Islet of Langerhans (tissue), 1 donor: ENCODE measurements at regions not wholly inside any gene's neighbourhood (a gene's known extent, or its start where the extent isn't known, plus 50 kb on each side); places are given as distances from the start of the nearest gene placed in this dataset.

Experiments used
- FAIRE-seq: peaks from one replicate; lab custom pipeline; 2011; peaks lifted over from hg19 to GRCh38; lab: Jason Lieb, UNC

DNA sequence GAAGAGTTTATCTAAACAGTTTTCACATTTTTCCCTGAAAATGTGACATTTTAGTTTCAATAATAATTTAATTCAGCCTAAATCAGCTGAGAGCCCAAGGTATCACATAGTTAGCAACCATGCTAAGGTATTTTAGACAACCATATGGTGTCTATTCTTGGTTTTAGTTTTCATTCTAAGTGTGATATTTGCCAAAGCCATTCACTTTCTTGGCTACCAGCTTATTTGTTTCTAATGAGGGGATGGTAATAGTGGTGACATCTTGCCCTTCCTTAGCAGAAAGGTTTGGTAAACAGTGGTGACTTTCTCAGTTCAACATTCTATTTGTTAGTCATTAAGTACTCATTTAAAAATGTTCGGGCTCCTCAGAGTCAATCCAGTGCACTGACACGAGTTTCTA is 854.9 kb upstream of the HTR2C start:
- FAIRE-seq, result no peak

DNA sequence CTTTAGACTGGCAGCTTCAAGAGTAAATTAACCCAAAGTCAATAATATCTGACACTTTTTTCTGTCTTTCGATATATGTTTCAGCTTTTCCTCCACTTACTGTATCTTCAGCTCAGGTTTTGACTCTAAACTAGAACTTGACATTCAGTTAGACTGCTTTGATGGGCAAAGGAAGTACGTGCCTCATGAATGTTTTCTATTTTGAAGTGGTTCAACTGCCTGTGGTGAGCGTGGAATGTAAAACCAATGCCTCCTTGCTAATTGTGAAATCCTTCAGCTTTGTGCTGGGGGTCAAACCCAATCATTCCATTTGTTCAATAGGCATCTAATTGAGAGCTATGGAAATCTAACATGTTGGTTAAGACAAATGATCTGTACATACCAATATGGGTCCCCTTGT is 857.0 kb upstream of the HTR2C start:
- FAIRE-seq, result no peak

DNA sequence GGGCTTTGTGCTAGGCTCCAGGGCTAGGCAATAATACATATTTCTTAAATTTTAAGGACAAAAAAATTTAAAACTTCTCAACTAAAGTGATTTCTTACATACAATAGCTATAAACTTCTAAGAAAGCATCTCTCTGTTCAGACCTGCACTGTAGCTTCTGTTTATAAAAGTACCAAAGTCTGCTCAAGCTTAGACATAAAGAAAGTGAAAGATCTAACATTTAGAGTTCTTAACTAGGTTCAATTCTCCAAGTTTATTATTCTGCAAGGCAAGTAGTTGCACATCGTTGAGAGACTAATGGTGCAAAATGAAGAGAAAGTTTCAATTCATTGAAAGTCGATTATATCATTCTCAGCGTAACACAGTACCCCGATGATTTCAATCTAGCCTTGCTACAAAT is 857.4 kb upstream of the HTR2C start:
- FAIRE-seq, result no peak

DNA sequence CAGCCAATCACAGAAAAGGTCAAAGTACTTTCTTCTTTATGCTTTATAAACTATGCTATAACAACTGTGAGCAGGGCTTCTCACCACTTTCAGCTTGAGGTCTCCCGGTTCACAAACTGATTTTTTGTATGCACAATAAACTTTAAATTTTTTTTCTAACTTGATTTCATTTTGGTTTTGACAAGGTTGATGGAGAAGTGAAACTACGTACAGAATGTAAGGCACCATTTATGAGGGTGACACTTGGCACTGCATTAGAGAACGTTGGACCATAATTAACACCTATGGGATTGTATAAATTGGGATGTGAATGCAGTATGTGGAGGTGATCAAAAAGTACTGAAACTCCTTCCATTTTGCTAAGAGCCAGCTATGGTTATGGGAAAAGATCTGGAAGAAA is 857.9 kb upstream of the HTR2C start:
- no peak for FAIRE-seq

DNA sequence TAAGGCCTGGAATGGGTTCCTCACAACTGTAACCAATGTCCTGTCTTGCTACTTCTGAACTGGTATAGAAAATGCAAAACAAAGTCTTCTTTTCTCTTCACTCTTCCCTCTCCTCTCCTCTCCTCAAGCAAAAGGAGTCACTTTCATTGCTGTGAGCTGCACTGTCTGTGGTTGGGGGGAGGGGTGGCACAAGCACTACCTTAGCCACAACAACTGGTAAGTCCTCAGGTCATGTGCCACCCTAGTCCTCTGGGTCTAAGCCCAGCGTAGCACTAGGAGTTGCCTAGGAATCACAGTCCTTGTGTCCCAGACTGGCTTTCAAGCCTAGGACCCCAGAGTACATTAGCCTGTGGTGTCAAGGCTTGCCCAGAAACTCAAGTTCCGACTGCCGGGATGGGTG is 859.3 kb upstream of the AMOT start:
- no peak for FAIRE-seq

DNA sequence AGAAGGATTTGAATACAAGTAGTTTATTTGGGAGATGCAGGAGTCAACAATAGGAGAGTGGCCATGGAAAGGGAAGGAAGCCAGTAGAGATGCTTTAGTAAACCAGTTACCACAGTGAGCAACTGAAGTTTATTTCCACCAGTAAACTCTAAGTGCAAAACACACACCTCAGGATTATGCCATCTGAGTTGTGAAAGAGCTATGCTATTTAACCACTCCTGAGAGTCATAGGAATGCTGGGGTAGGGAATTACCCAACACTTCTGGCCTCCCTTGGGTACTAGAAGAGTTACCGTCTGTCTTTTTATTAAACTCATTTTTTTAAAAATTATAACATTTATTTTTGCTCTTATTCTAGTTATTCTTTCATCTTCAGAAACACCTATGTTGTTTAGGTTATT is 834.6 kb upstream of the AMOT start:
- FAIRE-seq, result no peak

DNA sequence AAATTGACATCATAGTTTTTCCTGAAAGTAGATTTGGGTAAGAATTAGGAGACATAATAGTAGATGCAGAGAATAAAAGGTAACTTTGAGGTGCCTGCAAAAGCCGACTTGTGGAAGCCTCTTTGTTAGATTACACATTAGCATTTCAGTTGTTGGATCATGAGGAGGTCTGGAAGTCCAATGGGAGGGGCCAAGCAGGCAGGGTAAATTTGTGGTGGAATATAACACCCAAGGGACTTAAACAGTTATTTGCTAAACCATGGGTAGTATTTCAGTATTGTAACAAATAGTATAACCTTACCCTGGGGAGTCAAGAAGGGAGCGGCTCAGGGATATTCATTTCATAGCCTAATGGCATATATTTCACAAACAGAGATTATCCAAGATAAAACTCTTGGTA is 810.7 kb upstream of the AMOT start:
- no peak for FAIRE-seq

DNA sequence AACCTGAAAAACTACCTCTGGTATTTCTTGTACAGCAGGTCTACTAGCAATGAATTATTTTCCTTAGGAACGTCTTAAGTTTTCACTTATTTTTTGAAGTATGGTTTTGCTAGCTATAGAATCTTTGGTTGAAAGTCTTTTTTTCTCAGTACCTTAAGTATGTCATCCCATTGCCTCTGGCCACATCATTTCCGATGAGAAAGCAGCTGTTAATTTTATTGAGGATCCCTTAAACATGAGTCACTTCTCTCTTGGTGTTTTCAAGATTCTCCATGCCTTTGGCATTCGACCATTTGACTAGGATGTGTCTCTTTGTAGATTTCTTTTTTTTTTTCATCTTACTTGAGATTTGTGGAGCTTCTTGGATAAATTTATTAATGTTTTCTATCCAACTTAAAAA is 803.8 kb upstream of the AMOT start:
- no peak for FAIRE-seq

DNA sequence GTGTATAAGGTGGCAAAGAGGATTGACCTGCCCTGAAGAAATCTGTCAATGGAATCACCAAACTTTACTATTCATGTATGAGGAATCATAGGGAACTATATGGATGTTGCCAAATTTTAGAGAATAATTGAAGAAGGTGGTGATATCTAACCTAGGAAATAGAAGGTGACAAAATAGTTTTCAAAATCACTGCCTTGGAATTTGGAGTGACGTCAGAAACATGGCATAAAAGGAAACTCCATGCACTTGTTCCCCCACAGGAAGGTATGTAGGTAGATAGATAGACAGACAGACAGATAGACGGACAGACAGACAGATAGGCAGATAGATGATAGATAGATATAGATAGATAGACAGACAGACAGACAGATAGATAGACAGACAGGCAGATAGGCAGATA is 793.9 kb upstream of the AMOT start:
- FAIRE-seq, result no peak

DNA sequence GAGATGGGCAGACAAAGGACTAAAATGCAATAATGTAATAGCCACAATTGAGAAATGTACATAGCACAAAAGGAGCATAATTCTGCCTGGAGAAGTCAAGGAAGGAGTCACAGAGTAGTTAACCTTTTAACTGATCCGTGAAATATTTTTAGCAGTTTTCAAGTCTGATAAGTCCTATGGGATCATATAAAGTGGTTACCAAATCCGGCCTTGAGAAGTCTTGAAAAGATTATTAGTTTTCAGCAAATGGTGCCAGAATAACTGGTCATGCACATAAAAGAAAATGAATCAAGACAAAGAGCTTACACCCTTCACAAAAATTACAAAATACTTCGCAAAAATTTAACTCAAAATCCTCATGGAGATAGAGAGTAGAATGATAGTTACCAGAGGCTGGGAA is 788.7 kb upstream of the AMOT start:
- FAIRE-seq, result no peak

DNA sequence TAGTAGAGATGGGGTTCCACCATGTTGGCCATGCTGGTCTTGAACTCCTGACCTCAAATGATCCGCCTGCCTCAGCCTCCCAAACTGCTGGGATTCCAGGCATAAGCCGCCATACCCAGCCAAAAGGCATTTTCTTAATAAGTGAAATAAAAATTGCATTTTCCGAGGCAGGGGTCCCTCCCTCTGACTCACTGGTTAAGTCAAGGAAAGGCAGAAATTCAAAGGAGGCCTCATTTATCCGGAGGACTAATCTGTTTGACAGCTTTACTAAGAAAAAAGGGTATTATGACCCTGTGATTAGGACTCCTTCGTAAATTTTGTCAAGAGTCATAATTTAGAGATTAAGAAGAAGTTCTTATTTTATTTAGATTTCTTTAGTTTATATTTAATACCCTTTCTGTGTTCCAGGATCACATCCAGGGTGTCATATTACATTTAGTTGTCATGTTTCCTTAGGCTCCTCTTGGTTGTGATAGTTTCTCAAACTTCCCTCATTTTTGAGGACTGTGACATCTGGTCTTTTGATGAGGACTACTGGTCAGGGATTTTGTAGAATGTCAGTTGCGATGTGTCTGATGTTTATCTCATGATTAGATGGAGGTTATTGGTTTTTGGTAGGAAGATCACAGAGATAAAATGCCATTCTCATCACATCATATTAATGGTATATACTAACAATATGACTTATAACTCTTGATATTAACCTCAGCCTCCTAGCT is 753.7 kb upstream of the AMOT start:
- FAIRE-seq, result no peak

DNA sequence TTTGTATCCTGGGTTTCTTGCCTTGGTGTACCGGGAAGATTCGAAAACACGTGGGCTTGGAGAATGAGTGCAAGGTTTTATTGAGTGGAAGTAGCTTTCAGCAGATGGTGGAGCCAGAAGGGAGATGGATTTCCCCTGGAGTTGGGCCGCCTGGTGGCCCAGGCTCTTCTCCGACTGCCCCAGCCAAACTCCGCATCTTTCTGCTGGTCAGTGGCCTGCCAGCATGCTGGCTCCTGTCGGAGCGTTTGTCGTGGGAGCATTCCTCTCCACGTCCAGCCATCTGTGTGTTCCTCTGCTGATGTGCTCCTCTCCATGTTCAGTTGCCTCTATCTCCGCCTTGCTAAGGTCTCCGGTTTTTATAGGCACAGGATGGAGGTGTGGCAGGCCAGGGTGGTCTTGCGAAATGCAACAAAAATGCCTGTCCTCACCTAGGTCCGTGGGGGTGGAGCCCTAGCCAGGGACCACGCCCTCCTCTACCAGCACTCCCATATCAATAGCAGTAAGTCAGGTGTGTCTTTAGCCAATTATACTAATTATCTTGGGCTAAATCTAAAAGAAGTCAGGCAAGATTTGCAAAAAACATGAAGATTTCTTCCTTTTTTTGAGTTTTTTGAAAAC is 745.8 kb upstream of the AMOT start:
- FAIRE-seq, result no peak

DNA sequence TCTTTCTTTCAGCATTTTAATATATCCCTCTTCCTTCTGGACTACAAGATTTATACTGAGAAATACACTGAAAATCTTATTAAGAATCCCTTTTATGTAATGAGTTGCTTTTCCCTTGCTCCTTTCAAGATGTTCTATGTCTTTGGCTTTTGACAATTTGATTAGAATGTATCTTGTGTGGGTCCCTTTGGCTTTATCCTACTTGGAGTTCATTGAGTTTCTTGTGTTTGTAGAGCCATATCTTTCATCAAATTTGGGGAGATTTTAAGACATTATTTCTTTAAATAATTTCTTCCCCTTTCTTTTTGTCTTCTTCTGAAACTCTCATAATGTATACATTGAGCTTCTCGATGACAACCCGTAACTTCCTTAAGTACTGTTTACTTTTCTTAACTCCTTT is 739.9 kb upstream of the AMOT start:
- FAIRE-seq, result no peak

DNA sequence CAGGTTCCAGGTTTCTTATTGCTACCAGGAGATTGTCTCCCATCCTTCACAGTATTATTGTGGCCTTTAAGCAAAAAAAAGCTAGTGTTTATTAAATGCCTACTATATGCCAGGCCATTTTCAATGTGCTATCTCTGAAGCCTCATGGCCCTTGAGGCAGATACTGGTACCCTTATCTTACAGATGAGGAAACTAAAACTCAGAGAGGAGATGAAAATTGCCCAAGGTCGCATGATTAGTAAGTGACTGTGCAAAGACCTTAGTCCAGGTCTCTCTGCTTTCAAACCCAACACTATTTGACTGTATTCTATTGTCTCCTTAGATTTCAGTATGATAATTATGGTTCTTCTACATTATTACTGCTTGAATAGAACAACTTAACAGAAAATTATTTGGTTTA is 717.9 kb upstream of the AMOT start:
- no peak for FAIRE-seq

DNA sequence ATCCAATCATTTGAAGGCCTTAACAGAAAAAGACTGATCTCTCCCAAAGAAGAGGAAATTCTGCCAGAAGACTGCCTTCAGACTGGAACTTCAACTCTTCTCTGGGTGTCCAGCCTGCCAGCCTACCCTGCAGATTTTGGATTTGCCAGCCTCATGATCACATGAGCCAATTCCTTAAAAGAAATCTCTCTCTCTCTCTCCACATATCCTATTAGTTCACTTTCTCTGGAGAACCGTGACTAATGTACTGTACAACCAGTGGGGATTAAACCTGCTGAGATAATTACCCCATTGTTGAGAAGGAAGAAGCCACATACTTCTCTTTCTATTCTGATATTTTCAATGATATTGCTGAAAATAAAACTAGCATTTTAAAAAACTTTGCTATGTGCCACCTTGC is 711.3 kb upstream of the AMOT start:
- FAIRE-seq, result no peak

DNA sequence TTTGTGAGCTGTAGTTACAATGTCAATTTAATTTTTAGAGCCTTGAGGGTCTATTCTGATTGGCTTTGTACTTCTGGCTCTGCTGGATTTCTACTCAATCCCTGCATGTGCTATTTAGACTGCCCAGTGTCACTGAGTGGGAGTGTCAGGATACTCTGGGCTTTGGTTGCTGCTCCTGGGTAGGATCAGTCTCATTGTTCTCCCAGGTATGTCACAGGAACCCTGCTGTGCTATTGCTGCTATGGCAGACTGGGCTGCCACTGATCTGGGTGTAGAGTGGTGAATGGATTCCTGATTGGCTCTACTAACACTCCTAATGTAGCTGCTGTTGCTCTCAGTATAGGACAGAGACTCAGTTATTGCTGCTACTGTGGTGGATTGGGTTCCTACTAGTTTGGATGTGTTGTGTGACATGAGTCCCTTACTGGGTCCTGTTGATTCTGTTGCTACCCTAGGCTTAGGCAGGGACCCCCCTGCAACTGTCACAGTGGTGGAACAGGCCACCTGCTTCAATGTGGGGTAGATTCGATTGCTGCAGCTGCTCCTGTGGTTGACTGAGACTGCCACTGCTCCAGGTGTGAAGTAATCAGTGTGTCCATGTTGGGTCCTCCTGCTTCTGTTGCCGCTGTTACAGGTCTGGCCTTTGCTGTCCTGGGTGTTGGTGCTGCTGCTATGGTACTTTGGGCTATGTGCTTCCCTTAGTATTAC is 707.8 kb upstream of the AMOT start:
- no peak for FAIRE-seq

DNA sequence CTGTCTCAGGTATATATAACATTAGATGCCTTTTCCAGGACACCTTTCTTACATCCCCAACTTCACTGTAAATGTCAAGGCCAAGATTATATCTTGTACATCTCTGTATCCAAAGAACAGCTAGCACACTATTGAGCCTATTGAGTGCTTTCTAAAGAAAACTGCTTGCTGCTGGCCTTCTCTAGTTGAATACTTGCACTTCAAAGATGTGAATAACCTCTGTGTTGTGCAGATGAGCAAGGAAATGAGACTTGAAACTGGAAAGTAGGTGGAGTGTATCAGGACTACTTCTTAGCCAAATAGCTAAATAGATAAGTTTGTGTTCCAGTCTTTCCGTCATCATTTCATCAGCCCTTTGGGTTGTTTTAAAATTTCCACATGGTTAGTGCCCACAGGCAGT is 704.4 kb upstream of the AMOT start:
- FAIRE-seq, result no peak

DNA sequence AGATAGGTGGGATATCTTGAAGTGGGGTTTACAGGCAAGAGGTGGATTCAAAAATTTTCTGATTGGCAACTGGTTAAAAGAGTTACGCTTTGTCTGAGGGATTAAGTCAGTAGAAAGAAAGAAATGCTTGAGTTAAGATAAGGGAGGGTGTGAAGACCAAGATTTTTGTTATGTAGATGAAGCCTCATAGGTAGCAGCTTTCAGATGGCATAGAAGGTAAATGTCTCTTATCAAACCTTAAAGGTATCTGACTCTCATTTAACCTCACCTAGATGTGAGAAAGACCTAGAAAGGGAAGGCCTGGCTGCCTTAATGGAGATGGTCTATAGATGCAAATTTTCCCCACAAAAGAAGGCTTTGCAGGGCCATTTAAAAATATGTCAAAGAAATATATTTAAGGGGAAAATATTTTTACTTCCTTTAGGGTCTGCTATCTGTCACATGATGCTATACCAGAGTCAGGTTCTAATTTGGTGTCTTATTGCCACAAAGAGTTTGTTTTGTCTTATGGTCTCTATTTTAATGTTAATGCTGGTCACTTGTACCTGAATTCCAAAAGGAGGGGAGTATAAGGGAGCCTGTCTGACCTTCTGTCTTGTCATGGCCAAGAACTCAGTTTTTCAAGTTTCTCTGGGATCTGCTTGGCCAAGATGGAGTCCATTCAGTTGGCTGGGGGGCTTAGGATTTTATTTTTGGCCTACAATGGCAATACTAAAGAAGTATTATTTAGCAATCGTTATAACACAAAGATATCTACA is 699.1 kb upstream of the AMOT start:
- FAIRE-seq, result no peak

DNA sequence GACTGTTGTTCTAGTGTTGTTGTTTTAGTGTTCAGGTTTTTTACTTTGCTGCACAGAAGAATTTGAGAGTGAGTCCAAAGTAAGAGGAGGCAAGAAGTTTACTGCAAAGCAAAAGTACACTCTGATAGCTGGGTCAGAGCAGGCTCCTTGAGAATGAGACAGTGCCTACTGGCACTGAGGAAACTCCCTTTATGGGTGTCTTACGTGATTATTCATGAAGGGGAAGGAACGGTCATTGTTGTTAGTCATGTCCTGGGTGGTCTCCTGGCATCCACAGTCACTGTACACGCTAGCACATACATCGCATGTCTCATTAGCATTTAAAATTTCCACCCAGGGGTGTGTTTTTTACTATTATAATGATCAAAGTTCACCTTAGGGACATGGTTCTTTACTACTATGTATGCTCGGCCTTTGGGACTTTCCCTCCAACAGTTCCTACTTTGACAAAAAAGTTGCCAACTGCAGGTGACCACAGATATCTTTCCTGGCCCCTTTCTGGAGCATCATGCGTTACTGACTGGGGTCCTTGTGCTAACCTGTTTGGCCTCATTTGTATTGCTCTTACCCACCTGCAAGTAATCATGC is 688.9 kb upstream of the AMOT start:
- no peak for FAIRE-seq

DNA sequence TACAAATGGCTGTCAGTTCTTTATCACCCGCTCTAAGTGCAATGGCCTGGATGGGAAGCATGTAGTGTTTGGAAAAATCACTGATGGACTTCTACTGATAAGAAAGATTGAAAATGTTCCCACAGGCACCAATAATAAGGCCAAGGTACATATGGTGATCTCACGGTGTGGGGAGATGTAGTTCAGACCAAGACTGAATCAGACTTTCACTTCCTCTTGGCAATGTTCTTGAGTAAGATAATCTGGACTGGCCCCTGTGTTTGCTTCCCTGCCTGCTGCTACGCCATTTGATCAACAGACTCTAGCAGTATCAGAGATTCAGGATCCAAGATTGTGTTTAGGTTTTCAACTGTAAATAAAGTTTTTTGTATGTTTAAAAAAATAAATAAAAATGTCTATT is 682.2 kb upstream of the AMOT start:
- no peak for FAIRE-seq

DNA sequence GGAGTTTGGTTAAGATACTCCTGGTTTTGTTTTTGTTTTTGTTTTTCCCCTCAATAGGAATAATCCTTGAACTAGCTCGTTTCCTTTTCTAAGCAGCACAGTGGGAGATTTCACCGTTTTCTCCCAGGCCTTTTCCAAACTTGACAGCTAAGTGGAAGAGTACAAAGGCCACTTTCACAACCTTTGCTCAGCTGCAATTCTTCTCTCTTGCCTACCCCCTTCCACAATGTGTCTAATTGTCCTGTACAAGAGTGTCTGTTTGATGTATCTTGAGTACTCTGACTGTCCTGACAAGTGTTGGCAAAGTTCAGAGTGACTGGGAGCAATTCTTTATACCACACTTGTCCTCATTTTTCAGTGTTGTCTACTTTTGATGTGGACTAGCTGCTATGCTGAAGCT is 674.3 kb upstream of the AMOT start:
- no peak for FAIRE-seq

DNA sequence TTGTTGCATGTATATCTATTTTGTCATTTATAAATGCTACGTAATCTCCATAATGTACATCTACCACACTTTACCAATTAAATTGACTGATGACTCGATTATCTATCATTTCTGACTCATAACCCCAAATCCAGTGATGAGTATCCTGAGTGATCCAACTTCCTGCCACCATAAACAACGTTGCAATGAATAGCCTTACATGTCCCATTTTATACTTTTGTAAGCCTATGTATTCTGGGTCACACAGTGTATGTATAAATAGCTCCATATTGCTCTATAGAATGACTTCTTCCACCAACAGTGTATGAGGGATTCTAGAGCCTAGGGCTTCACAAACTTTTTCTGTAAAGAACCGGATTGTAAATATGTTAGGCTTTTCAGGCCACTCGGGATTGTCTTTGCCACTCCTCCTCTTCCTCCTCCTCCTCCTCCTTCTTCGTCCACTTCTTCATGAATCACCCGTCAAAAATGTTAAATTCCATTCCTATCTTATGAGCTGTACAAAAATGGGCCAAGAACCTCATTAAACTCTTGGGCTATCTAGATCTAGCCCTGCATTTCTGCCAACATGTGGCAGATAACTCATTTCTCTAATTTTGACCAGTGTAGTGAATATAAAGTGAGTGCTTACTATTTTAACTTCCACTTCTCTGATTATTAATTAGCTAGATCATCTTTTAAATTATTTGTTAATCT is 672.2 kb upstream of the AMOT start:
- no peak for FAIRE-seq
